CD4-positive, alpha-beta T cell treated with Interleukin-4 for 1 hour (primary cell): ENCODE measurements at regions not wholly inside any gene's neighbourhood (a gene's known extent, or its start where the extent isn't known, plus 50 kb on each side); places are given as distances from the start of the nearest gene placed in this dataset.

Experiments
- DNase-seq, 2 donors: peaks; one replicate each; pipeline ENCODE4 v3.0.0-alpha.2; 2020 to 2022

GRCh38 chr7:41027428-41028115 is 675.3 kb downstream of the INHBA start:
- DNase-seq: no peak

GRCh38 chr7:41024126-41024525 is 678.8 kb downstream of the INHBA start:
- no peak for DNase-seq

GRCh38 chr7:41020056-41020455 is 682.8 kb downstream of the INHBA start:
- no peak for DNase-seq

- no peak for DNase-seq
Observed at GRCh38 chr7:41013117-41013516, 689.8 kb downstream of the INHBA start.

GRCh38 chr7:41012041-41012440 is 690.8 kb downstream of the INHBA start:
- DNase-seq: no peak

GRCh38 chr7:41010967-41011366 is 691.9 kb downstream of the INHBA start:
- DNase-seq: no peak

GRCh38 chr7:41010418-41010817 is 692.5 kb downstream of the INHBA start:
- DNase-seq: peak in 1 of 2 donors; percentile 11

GRCh38 chr7:41007811-41008210 is 695.1 kb downstream of the INHBA start:
- DNase-seq: no peak

GRCh38 chr7:41007351-41007751 is 695.5 kb downstream of the INHBA start:
- DNase-seq: no peak

GRCh38 chr7:41006306-41006995 is 696.4 kb downstream of the INHBA start:
- no peak for DNase-seq

GRCh38 chr7:41005374-41005901 is 697.5 kb downstream of the INHBA start:
- DNase-seq: no peak

GRCh38 chr7:41003977-41004376 is 698.9 kb downstream of the INHBA start:
- DNase-seq: no peak

- no peak for DNase-seq
Observed at GRCh38 chr7:41003611-41003940, 699.3 kb downstream of the INHBA start.

- DNase-seq: peak in 1 of 2 donors; percentile 19
Observed at GRCh38 chr7:41002741-41003610, 699.9 kb downstream of the INHBA start.

GRCh38 chr7:41000042-41000441 is 702.8 kb downstream of the INHBA start:
- DNase-seq: no peak

- DNase-seq: no peak
Observed at GRCh38 chr7:40996233-40996677, 706.6 kb downstream of the INHBA start.

- DNase-seq: no peak
Observed at GRCh38 chr7:40990841-40991240, 712.0 kb downstream of the INHBA start.

GRCh38 chr7:40987571-40987970 is 715.3 kb downstream of the INHBA start:
- DNase-seq: no peak

GRCh38 chr7:40986351-40986873 is 716.5 kb downstream of the INHBA start:
- DNase-seq: no peak

- no peak for DNase-seq
Observed at GRCh38 chr7:40983111-40983510, 719.8 kb downstream of the INHBA start.

- no peak for DNase-seq
Observed at GRCh38 chr7:40979296-40979695, 723.6 kb downstream of the INHBA start.

GRCh38 chr7:40978047-40978446 is 724.8 kb downstream of the INHBA start:
- no peak for DNase-seq

- no peak for DNase-seq
Observed at GRCh38 chr7:40977533-40977932, 725.4 kb downstream of the INHBA start.
